Neural crest cell (in vitro differentiated cells): ENCODE measurements at regions not wholly inside any gene's neighbourhood (a gene's known extent, or its start where the extent isn't known, plus 50 kb on each side); places are given as distances from the start of the nearest gene placed in this dataset.

Source experiments
- DNase-seq: peaks from one replicate; pipeline ENCODE4 v3.0.0; 2021; ENCODE audit warnings: low read depth, mixed read lengths, low spot score
- H3K27ac Mint-ChIP-seq: one replicate; pipeline ENCODE4 v1.8.0; 2021; ENCODE audit warnings: mild to moderate bottlenecking, mixed read lengths; ENCODE audit not compliant: unreplicated experiment
- H3K27me3 Mint-ChIP-seq: 2 replicates; pipeline ENCODE4 v1.8.0; 2021; ENCODE audit warnings: low read depth, mild to moderate bottlenecking, mixed read lengths
- H3K36me3 Mint-ChIP-seq: 2 replicates; pipeline ENCODE4 v1.8.0; 2021; ENCODE audit warnings: low read depth, mild to moderate bottlenecking, mixed read lengths
- H3K4me1 Mint-ChIP-seq: 2 replicates; pipeline ENCODE4 v1.8.0; 2021; ENCODE audit warnings: mixed read lengths
- H3K4me3 Mint-ChIP-seq: one replicate; pipeline ENCODE4 v1.8.0; 2021; ENCODE audit warnings: mild to moderate bottlenecking, mixed read lengths
- H3K9me3 Mint-ChIP-seq: 2 replicates; pipeline ENCODE4 v1.8.0; 2021; ENCODE audit warnings: mixed read lengths
- CTCF ChIP-seq: fragments of 200-600 bp; sonication (generic); conservative IDR thresholded peaks from 2 replicates; pipeline ENCODE4 v1.5.0; 2021; ENCODE audit warnings: antibody characterized with exemption, mild to moderate bottlenecking

- Mint-ChIP-seq H3K27me3 (peaks cover 5% of the 10 kb centered on the region), H3K36me3 (no peaks in the 10 kb centered on the region), H3K9me3 (no peaks in the 10 kb centered on the region), H3K27ac (no peak overlapping the region), H3K4me3 (no peak overlapping the region), H3K4me1 (no peaks in the 10 kb centered on the region)
- DNase-seq, result no peak
- TF ChIP-seq CTCF, result no peak
Measured at GRCh38 chr14:54299410-54300363, 97.1 kb upstream of the CDKN3 start.

GRCh38 chr14:54300881-54301280 lies 95.9 kb upstream of the CDKN3 start:
- H3K27ac Mint-ChIP-seq, result no peak overlapping the region
- H3K9me3 Mint-ChIP-seq, result no peaks in the 10 kb centered on the region
- H3K4me3 Mint-ChIP-seq, result no peak overlapping the region
- no peaks in the 10 kb centered on the region for H3K36me3 Mint-ChIP-seq
- peaks cover 5% of the 10 kb centered on the region for H3K27me3 Mint-ChIP-seq
- DNase-seq, result no peak
- TF ChIP-seq CTCF, result no peak
- H3K4me1 Mint-ChIP-seq, result no peaks in the 10 kb centered on the region

DNA sequence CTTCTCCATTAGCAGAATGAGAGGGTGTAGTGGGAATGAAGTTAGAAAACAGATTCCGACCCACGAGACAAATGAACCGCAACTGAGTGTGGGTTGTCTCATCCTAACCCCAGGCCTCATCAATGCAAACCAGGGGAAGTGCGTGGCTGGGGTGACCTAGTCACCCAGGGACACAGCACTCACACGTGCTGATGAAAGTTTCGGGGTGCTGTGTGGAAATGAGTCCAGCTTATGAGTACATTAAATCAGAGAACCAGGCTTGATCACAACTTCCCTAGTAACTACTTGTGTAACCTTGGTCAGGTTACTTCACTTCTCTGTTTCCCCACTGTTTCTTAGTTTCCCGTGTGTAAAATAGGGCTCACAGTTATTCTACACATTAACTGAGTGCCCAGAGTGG lies 95.4 kb upstream of the CDKN3 start:
- Mint-ChIP-seq H3K9me3 (no peaks in the 10 kb centered on the region), H3K4me3 (no peak overlapping the region), H3K27ac (no peak overlapping the region), H3K36me3 (no peaks in the 10 kb centered on the region), H3K4me1 (no peaks in the 10 kb centered on the region), H3K27me3 (peaks cover 5% of the 10 kb centered on the region)
- no peak for DNase-seq
- TF ChIP-seq CTCF, result no peak

DNA sequence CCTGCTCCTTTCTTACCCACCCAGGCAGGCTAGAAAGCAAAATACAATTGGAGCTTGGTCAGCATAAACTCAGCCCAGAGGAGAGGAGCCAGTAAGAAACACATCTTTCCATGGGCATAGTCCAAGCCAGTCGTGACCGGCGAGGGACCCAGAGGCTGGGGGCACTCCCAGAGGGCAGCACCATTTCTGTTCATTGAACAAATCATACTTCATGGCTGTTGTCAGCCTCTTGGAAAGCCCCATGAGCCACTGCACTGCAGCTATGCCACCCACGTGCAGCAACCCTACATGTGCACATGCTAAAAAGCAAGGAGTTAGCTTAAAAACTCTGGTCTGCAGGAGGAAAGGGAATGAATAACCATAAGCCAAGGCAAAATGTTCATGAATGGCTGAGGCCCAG lies 90.0 kb upstream of the CDKN3 start:
- no peak overlapping the region for H3K4me3 Mint-ChIP-seq
- no peaks in the 10 kb centered on the region for H3K27me3 Mint-ChIP-seq
- H3K4me1 Mint-ChIP-seq, result no peaks in the 10 kb centered on the region
- no peaks in the 10 kb centered on the region for H3K9me3 Mint-ChIP-seq
- TF ChIP-seq CTCF, result no peak
- DNase-seq, result no peak
- H3K27ac Mint-ChIP-seq, result no peak overlapping the region
- no peaks in the 10 kb centered on the region for H3K36me3 Mint-ChIP-seq

DNA sequence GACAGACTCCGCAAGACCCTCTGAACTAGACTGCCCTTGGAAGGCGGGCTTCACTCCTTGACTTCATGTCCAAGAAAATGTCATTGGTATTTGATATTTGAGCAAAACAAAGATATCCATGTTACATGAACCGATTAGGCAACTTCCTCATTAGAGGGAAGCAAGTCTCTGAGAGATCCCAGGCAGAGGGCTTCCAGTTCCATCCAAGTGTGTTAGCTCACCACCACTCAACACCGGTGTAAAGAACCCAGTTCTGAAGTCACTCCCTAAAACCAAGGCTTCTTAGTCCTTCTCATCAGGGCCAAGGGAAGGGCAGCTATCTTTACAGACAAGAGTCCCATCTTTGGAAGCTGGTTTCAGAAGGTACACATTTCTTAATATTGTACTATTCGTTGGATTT lies 87.2 kb upstream of the CDKN3 start:
- Mint-ChIP-seq H3K27ac (no peak overlapping the region), H3K4me1 (peaks cover 3% of the 10 kb centered on the region), H3K36me3 (no peaks in the 10 kb centered on the region), H3K4me3 (no peak overlapping the region), H3K9me3 (no peaks in the 10 kb centered on the region), H3K27me3 (no peaks in the 10 kb centered on the region)
- DNase-seq, result no peak
- no peak for TF ChIP-seq CTCF
